ENCODE measurements at regions not wholly inside any gene's neighbourhood (a gene's known extent, or its start where the extent isn't known, plus 50 kb on each side); places are given as distances from the start of the nearest gene placed in this dataset.

- no peak for FAIRE-seq
Observed at GRCh38 chr5:86951761-86952160, 315.9 kb upstream of the RASA1 start.

GRCh38 chr5:86964889-86965288, 302.8 kb upstream of the RASA1 start:
- FAIRE-seq = no peak

More at GRCh38 chr5:86951761-86952160, 315.9 kb upstream of the RASA1 start:
- no peak for DNase-seq (ENCODE audit: low spot score in 2 of 2)

GRCh38 chr5:86968301-86968753, 299.4 kb upstream of the RASA1 start:
- FAIRE-seq (peak; percentile 86), DNase-seq (ENCODE audit: low spot score in 2 of 2) (peak; percentile 1 to 11)

More at GRCh38 chr5:86964889-86965288, 302.8 kb upstream of the RASA1 start:
- no peak for DNase-seq (ENCODE audit: low spot score in 2 of 2)

GRCh38 chr5:86970361-86970760, 297.3 kb upstream of the RASA1 start:
- FAIRE-seq (no peak), DNase-seq (ENCODE audit: low spot score in 2 of 2) (no peak)

GRCh38 chr5:86971034-86971571, 296.6 kb upstream of the RASA1 start:
- DNase-seq (ENCODE audit: low spot score in 2 of 2) (no peak), FAIRE-seq (no peak)

- FAIRE-seq (no peak), DNase-seq (ENCODE audit: low spot score in 2 of 2) (no peak)
Observed at GRCh38 chr5:86974955-86975354, 292.7 kb upstream of the RASA1 start.

GRCh38 chr5:86977190-86977589, 290.5 kb upstream of the RASA1 start:
- FAIRE-seq (no peak), DNase-seq (ENCODE audit: low spot score in 2 of 2) (no peak)

- DNase-seq (ENCODE audit: low spot score in 2 of 2) = no peak
- FAIRE-seq = no peak
Observed at GRCh38 chr5:86977808-86978207, 289.9 kb upstream of the RASA1 start.

- FAIRE-seq = no peak
- no peak for DNase-seq (ENCODE audit: low spot score in 2 of 2)
Observed at GRCh38 chr5:86979811-86980411, 287.8 kb upstream of the RASA1 start.

GRCh38 chr5:86981898-86982297, 285.8 kb upstream of the RASA1 start:
- no peak for FAIRE-seq

GRCh38 chr5:86983208-86983607, 284.5 kb upstream of the RASA1 start:
- FAIRE-seq (no peak), DNase-seq (ENCODE audit: low spot score in 2 of 2) (no peak)

More at GRCh38 chr5:86981898-86982297, 285.8 kb upstream of the RASA1 start:
- no peak for DNase-seq (ENCODE audit: low spot score in 2 of 2)

- DNase-seq (ENCODE audit: low spot score in 2 of 2) = no peak
- FAIRE-seq = no peak
Observed at GRCh38 chr5:86986837-86987236, 280.8 kb upstream of the RASA1 start.

- no peak for FAIRE-seq
Observed at GRCh38 chr5:86997516-86997915, 270.2 kb upstream of the RASA1 start.

GRCh38 chr5:86999951-87000350, 267.7 kb upstream of the RASA1 start:
- DNase-seq (ENCODE audit: low spot score in 2 of 2) (no peak), FAIRE-seq (no peak)

More at GRCh38 chr5:86997516-86997915, 270.2 kb upstream of the RASA1 start:
- DNase-seq (ENCODE audit: low spot score in 2 of 2) = no peak

- DNase-seq (ENCODE audit: low spot score in 2 of 2) (no peak), FAIRE-seq (no peak)
Observed at GRCh38 chr5:87002485-87002884, 265.2 kb upstream of the RASA1 start.

GRCh38 chr5:87004101-87004500, 263.6 kb upstream of the RASA1 start:
- no peak for DNase-seq (ENCODE audit: low spot score in 2 of 2)
- FAIRE-seq = no peak

GRCh38 chr5:87007737-87008136, 259.9 kb upstream of the RASA1 start:
- FAIRE-seq (no peak), DNase-seq (ENCODE audit: low spot score in 2 of 2) (no peak)

- DNase-seq (ENCODE audit: low spot score in 2 of 2) (no peak), FAIRE-seq (no peak)
Observed at GRCh38 chr5:87008751-87009560, 258.7 kb upstream of the RASA1 start.

- no peak for FAIRE-seq
- DNase-seq (ENCODE audit: low spot score in 2 of 2) = no peak
Observed at GRCh38 chr5:87010736-87011135, 256.9 kb upstream of the RASA1 start.

GRCh38 chr5:87015901-87016300, 251.8 kb upstream of the RASA1 start:
- DNase-seq (ENCODE audit: low spot score in 2 of 2) (no peak), FAIRE-seq (no peak)

- peak in 1 of 2 donors; percentile 33 for DNase-seq (ENCODE audit: low spot score in 2 of 2)
- FAIRE-seq = no peak
Observed at GRCh38 chr5:87020099-87020934, 247.4 kb upstream of the RASA1 start.
